GM23338 (cell line): ENCODE measurements at regions not wholly inside any gene's neighbourhood (a gene's known extent, or its start where the extent isn't known, plus 50 kb on each side); places are given as distances from the start of the nearest gene placed in this dataset.

ENCODE experiments used
- ATAC-seq: fragments of 200-7000 bp; cut with Tn5 transposase; 3 replicates; pipeline ENCODE4 v1.9.1; 2020
- DNase-seq: peaks from one replicate; pipeline ENCODE4 v3.0.0-alpha.2; 2015; ENCODE audit warnings: low spot score
- H2AFZ ChIP-seq: fragments of 200-600 bp; sonication (generic); 2 replicates; pipeline ENCODE4 v1.8.0; 2016; ENCODE audit warnings: antibody characterized with exemption, mild to moderate bottlenecking, moderate library complexity
- H3F3A ChIP-seq: fragments of 200-600 bp; sonication (generic); replicated peaks from 2 replicates; pipeline ENCODE4 v1.8.0; 2017; ENCODE audit warnings: antibody characterized with exemption, mixed run types, low read depth
- H3K27ac ChIP-seq: fragments of 200-600 bp; sonication (generic); 2 replicates; pipeline ENCODE4 v1.6.1; 2016; ENCODE audit warnings: low read depth
- H3K27me3 ChIP-seq: fragments of 200-600 bp; sonication (generic); 2 replicates; pipeline ENCODE4 v1.8.0; 2016; ENCODE audit warnings: mild to moderate bottlenecking, mixed run types, moderate library complexity; ENCODE audit not compliant: insufficient read depth
- H3K36me3 ChIP-seq: fragments of 200-600 bp; sonication (generic); 2 replicates; pipeline ENCODE4 v1.8.0; 2016; ENCODE audit warnings: mild to moderate bottlenecking; ENCODE audit not compliant: insufficient read depth
- H3K4me1 ChIP-seq: fragments of 200-600 bp; sonication (generic); 2 replicates; pipeline ENCODE4 v1.8.0; 2016; ENCODE audit warnings: mild to moderate bottlenecking, moderate library complexity; ENCODE audit not compliant: insufficient read depth
- H3K4me2 ChIP-seq: fragments of 200-600 bp; sonication (generic); 2 replicates; pipeline ENCODE4 v1.7.1; 2017; ENCODE audit warnings: mixed run types
- H3K4me3 ChIP-seq: fragments of 200-600 bp; sonication (generic); 2 replicates; pipeline ENCODE4 v1.6.1; 2016; ENCODE audit warnings: mixed run types
- H3K79me2 ChIP-seq: fragments of 200-600 bp; sonication (generic); replicated peaks from 2 replicates; pipeline ENCODE4 v1.8.0; 2017; ENCODE audit warnings: mild to moderate bottlenecking; ENCODE audit not compliant: insufficient read depth
- H3K9me2 ChIP-seq: fragments of 200-600 bp; sonication (generic); 2 replicates; pipeline ENCODE4 v1.8.0; 2017; ENCODE audit not compliant: insufficient read depth
- H4K20me1 ChIP-seq: fragments of 200-600 bp; sonication (generic); replicated peaks from 2 replicates; pipeline ENCODE4 v1.8.0; 2017; ENCODE audit warnings: mild to moderate bottlenecking; ENCODE audit not compliant: insufficient read depth
- H3K27ac Mint-ChIP-seq: 2 replicates; pipeline ENCODE4 v1.8.0; 2020; ENCODE audit warnings: inconsistent platforms, mild to moderate bottlenecking, moderate library complexity, mixed read lengths
- H3K27me3 Mint-ChIP-seq: 3 replicates; pipeline ENCODE4 v1.8.0; 2022; ENCODE audit warnings: low read depth, mild to moderate bottlenecking, moderate library complexity, mixed read lengths, inconsistent platforms; ENCODE audit not compliant: insufficient read depth, poor library complexity
- H3K36me3 Mint-ChIP-seq: 3 replicates; pipeline ENCODE4 v1.8.0; 2021; ENCODE audit warnings: low read depth, mild to moderate bottlenecking, inconsistent platforms, moderate library complexity, mixed read lengths
- H3K4me1 Mint-ChIP-seq: 3 replicates; pipeline ENCODE4 v1.8.0; 2020; ENCODE audit warnings: mild to moderate bottlenecking, inconsistent platforms, mixed read lengths
- H3K4me3 Mint-ChIP-seq: 3 replicates; pipeline ENCODE4 v1.8.0; 2021; ENCODE audit warnings: moderate library complexity, mild to moderate bottlenecking, inconsistent platforms, mixed read lengths
- H3K9me3 Mint-ChIP-seq: 3 replicates; pipeline ENCODE4 v1.8.0; 2020; ENCODE audit warnings: moderate library complexity, mild to moderate bottlenecking, inconsistent platforms, mixed read lengths
- CREB1 ChIP-seq: fragments of 250-450 bp; sonication (Bioruptor Pico); IDR thresholded peaks from 2 replicates; pipeline ENCODE4 v1.5.0; 2020; ENCODE audit warnings: low read depth, mild to moderate bottlenecking, moderate library complexity
- EZH2 ChIP-seq: fragments of 200-600 bp; sonication (generic); IDR thresholded peaks from one replicate; pipeline ENCODE4 v1.8.0; 2017; ENCODE audit warnings: antibody characterized with exemption, mild to moderate bottlenecking, low read depth; ENCODE audit not compliant: unreplicated experiment
- EZH2phosphoT487 ChIP-seq: fragments of 200-600 bp; sonication (generic); IDR thresholded peaks from one replicate; pipeline ENCODE4 v1.8.1; 2018; ENCODE audit warnings: antibody characterized with exemption; ENCODE audit not compliant: unreplicated experiment
- JUNB ChIP-seq: IDR thresholded peaks from one replicate; pipeline ENCODE4 v1.6.1; 2016; ENCODE audit warnings: antibody characterized with exemption; ENCODE audit not compliant: unreplicated experiment
- NANOG ChIP-seq: IDR thresholded peaks from 2 replicates; pipeline ENCODE4 v1.6.1; 2016; ENCODE audit warnings: antibody characterized with exemption, borderline replicate concordance
- POLR2AphosphoS5 ChIP-seq: IDR thresholded peaks from 2 replicates; pipeline ENCODE4 v1.6.1; 2016; ENCODE audit warnings: antibody characterized with exemption, low read depth
- STAT1 ChIP-seq: IDR thresholded peaks from one replicate; pipeline ENCODE4 v1.6.1; 2016; ENCODE audit warnings: antibody characterized with exemption; ENCODE audit not compliant: unreplicated experiment
- ZNF114 ChIP-seq: fragments of 250-450 bp; sonication (Bioruptor Pico); IDR thresholded peaks from 2 replicates; pipeline ENCODE4 v1.5.0; 2020; ENCODE audit warnings: mild to moderate bottlenecking, moderate library complexity
- ZNF331 ChIP-seq: fragments of 250-450 bp; sonication (Bioruptor Pico); IDR thresholded peaks from 2 replicates; pipeline ENCODE4 v1.5.0; 2020; ENCODE audit warnings: low read depth, mild to moderate bottlenecking, moderate library complexity
- ZNF462 ChIP-seq: fragments of 250-450 bp; sonication (Bioruptor Pico); IDR thresholded peaks from 2 replicates; pipeline ENCODE4 v1.5.0; 2020; ENCODE audit warnings: mild to moderate bottlenecking, moderate library complexity
- TF ChIP-seq, protein P1 (sequence below), 2 experiments: fragments of 200-600 bp in 1 of 2; sonication (generic) in 1 of 2; conservative IDR thresholded peaks; 2 replicates each; pipeline versions ENCODE4 v1.5.1 to v1.6.1; 2016 to 2017; ENCODE audit warnings: antibody characterized with exemption in 2 of 2, low read depth in 2 of 2, mild to moderate bottlenecking in 2 of 2, moderate library complexity in 1 of 2
- TF ChIP-seq, protein P2 (sequence below): IDR thresholded peaks from 2 replicates; pipeline ENCODE4 v1.6.1; 2016; ENCODE audit warnings: antibody characterized with exemption

GRCh38 chr16:63457869-63458268 lies 1421.6 kb upstream of the CDH8 start:
- Mint-ChIP-seq H3K4me3 (no peak overlapping the region), H3K27ac (no peak overlapping the region), H3K27me3 (no peaks in the 10 kb centered on the region), H3K36me3 (no peaks in the 10 kb centered on the region), H3K9me3 (no peaks in the 10 kb centered on the region), H3K4me1 (peaks cover 3% of the 10 kb centered on the region; the same call in 2 of the 3 replicates)
- H2AFZ ChIP-seq, result no peak overlapping the region
- H3K4me1 ChIP-seq, result 0 out of 2 replicates have a peak, but pooled peaks cover 3% of the 10 kb centered on the region
- no peak overlapping the region for H3K27ac ChIP-seq
- H3K4me2 ChIP-seq, result no peak overlapping the region
- DNase-seq, result no peak
- no peak for ATAC-seq
- H3K9me2 ChIP-seq, result no peaks in the 10 kb centered on the region; the same call in 1 of the 2 replicates
- no peaks in the 10 kb centered on the region for H3K36me3 ChIP-seq
- H4K20me1 ChIP-seq, result no peaks in the 10 kb centered on the region
- no peaks in the 10 kb centered on the region for H3K79me2 ChIP-seq
- no peak overlapping the region for H3K4me3 ChIP-seq
- H3F3A ChIP-seq, result no peaks in the 10 kb centered on the region
- no peak for TF ChIP-seq CREB1
- no peak for TF ChIP-seq ZNF114 (CRISPR knock-in tag)
- H3K27me3 ChIP-seq, result no peaks in the 10 kb centered on the region

DNA sequence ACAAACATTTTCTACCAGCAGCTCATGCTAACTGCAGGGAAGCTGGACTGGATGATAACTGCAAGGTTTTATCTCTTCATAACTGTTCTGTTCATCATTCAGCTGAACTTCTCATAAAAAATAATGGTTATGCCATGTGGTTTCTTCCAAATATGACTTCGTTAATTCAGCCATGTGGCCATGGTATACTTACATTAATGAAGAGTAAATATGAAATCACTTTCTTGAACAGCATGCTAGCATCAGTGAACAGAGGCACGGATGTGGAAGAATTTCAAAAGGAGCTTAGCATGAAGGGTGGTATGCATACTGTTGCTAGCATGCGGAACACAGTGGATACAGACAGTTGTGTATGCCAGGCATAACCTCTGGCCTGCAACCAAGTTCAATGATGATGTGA lies 1417.0 kb upstream of the CDH8 start:
- H3K9me2 ChIP-seq, result no peaks in the 10 kb centered on the region; the same call in 1 of the 2 replicates
- H3K27ac Mint-ChIP-seq, result no peak overlapping the region
- H3K4me3 Mint-ChIP-seq, result no peak overlapping the region
- no peak for DNase-seq
- ATAC-seq, result no peak
- H3K27me3 ChIP-seq, result no peaks in the 10 kb centered on the region
- H3K4me1 ChIP-seq, result no peaks in the 10 kb centered on the region
- H3K27ac ChIP-seq, result no peak overlapping the region
- H3K36me3 ChIP-seq, result no peaks in the 10 kb centered on the region
- H3K4me1 Mint-ChIP-seq, result no peaks in the 10 kb centered on the region
- H3F3A ChIP-seq, result no peaks in the 10 kb centered on the region
- H3K4me2 ChIP-seq, result no peak overlapping the region
- no peak overlapping the region for H3K4me3 ChIP-seq
- no peaks in the 10 kb centered on the region for H3K36me3 Mint-ChIP-seq
- H4K20me1 ChIP-seq, result no peaks in the 10 kb centered on the region
- H3K9me3 Mint-ChIP-seq, result no peaks in the 10 kb centered on the region
- H2AFZ ChIP-seq, result no peak overlapping the region
- H3K27me3 Mint-ChIP-seq, result peaks cover 2% of the 10 kb centered on the region
- no peaks in the 10 kb centered on the region for H3K79me2 ChIP-seq
- no peak for TF ChIP-seq ZNF331
- TF ChIP-seq NANOG, result no peak
- TF ChIP-seq EZH2, result no peak
- TF ChIP-seq JUNB, result no peak
- TF ChIP-seq EZH2phosphoT487, result no peak
- no peak for TF ChIP-seq ZNF114 (CRISPR knock-in tag)
- TF ChIP-seq, protein P1, sequence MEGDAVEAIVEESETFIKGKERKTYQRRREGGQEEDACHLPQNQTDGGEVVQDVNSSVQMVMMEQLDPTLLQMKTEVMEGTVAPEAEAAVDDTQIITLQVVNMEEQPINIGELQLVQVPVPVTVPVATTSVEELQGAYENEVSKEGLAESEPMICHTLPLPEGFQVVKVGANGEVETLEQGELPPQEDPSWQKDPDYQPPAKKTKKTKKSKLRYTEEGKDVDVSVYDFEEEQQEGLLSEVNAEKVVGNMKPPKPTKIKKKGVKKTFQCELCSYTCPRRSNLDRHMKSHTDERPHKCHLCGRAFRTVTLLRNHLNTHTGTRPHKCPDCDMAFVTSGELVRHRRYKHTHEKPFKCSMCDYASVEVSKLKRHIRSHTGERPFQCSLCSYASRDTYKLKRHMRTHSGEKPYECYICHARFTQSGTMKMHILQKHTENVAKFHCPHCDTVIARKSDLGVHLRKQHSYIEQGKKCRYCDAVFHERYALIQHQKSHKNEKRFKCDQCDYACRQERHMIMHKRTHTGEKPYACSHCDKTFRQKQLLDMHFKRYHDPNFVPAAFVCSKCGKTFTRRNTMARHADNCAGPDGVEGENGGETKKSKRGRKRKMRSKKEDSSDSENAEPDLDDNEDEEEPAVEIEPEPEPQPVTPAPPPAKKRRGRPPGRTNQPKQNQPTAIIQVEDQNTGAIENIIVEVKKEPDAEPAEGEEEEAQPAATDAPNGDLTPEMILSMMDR (conservative IDR thresholded peaks at IDR 0.05; ENCODE audit: low read depth in 2 of 2), result no peak
- no peak for TF ChIP-seq POLR2AphosphoS5
- TF ChIP-seq CREB1, result no peak
- TF ChIP-seq ZNF462 (CRISPR knock-in tag), result no peak
- TF ChIP-seq STAT1, result no peak
- TF ChIP-seq, protein P2, sequence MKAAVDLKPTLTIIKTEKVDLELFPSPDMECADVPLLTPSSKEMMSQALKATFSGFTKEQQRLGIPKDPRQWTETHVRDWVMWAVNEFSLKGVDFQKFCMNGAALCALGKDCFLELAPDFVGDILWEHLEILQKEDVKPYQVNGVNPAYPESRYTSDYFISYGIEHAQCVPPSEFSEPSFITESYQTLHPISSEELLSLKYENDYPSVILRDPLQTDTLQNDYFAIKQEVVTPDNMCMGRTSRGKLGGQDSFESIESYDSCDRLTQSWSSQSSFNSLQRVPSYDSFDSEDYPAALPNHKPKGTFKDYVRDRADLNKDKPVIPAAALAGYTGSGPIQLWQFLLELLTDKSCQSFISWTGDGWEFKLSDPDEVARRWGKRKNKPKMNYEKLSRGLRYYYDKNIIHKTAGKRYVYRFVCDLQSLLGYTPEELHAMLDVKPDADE, result no peak
